ENCODE measurements at regions not wholly inside any gene's neighbourhood (a gene's known extent, or its start where the extent isn't known, plus 50 kb on each side); places are given as distances from the start of the nearest gene placed in this dataset.
"Not testable (repeated sequence)": the region's sequence is repeated elsewhere in the genome, so short reads cannot be mapped to it uniquely, and the experiment has no call there.

GRCh38 chr13:89514534-89515312 is 1832.8 kb upstream of the MIR17HG start:
- Histone ChIP-seq H3K27me3 (no peaks in the 10 kb centered on the region), H3K4me3 (no peak overlapping the region), H3K36me3 (no peaks in the 10 kb centered on the region), H3K27ac (no peak overlapping the region), H3K4me1 (no peaks in the 10 kb centered on the region), H3K9me3 (no peaks in the 10 kb centered on the region)
- ATAC-seq, result no peak
- TF ChIP-seq POLR2AphosphoS5 (IDR thresholded peaks at IDR 0.05) (no peak), POLR2A (IDR thresholded peaks at IDR 0.05) (no peak), CTCF (IDR thresholded peaks at IDR 0.05) (no peak), EP300 (IDR thresholded peaks at IDR 0.05) (no peak)
- WGBS, 2 donors (ENCODE audit: low coverage in 1 of 2), result 44 to 52% methylated on average over 3 to 4 of the region's 4 CpGs

GRCh38 chr13:89515948-89516347 is 1831.5 kb upstream of the MIR17HG start:
- H3K27me3 ChIP-seq, result no peaks in the 10 kb centered on the region
- no peaks in the 10 kb centered on the region for H3K4me1 ChIP-seq
- ATAC-seq, result no peak
- H3K9me3 ChIP-seq, result no peaks in the 10 kb centered on the region
- WGBS, 2 donors (ENCODE audit: low coverage in 1 of 2), result 94 to 100% methylated on average over 1 of the region's 1 CpG
- no peak overlapping the region for H3K27ac ChIP-seq
- TF ChIP-seq EP300 (IDR thresholded peaks at IDR 0.05) (no peak), CTCF (IDR thresholded peaks at IDR 0.05) (no peak), POLR2AphosphoS5 (IDR thresholded peaks at IDR 0.05) (no peak), POLR2A (IDR thresholded peaks at IDR 0.05) (no peak)
- no peak overlapping the region for H3K4me3 ChIP-seq
- no peaks in the 10 kb centered on the region for H3K36me3 ChIP-seq

- H3K4me3 ChIP-seq, result no peak overlapping the region
- H3K9me3 ChIP-seq, result no peaks in the 10 kb centered on the region
- no peaks in the 10 kb centered on the region for H3K4me1 ChIP-seq
- no peak overlapping the region for H3K27ac ChIP-seq
- no peak for ATAC-seq
- no peaks in the 10 kb centered on the region for H3K27me3 ChIP-seq
- TF ChIP-seq CTCF (IDR thresholded peaks at IDR 0.05) (no peak), EP300 (IDR thresholded peaks at IDR 0.05) (no peak), POLR2A (IDR thresholded peaks at IDR 0.05) (no peak)
- no peaks in the 10 kb centered on the region for H3K36me3 ChIP-seq
- WGBS, 2 donors (ENCODE audit: low coverage in 1 of 2), result 75 to 77% methylated on average over 2 to 4 of the region's 4 CpGs
These were observed 1829.0 kb upstream of the MIR17HG start for GRCh38 chr13:89518289-89519077.

- TF ChIP-seq POLR2A (IDR thresholded peaks at IDR 0.05) (no peak), CTCF (IDR thresholded peaks at IDR 0.05) (no peak), POLR2AphosphoS5 (IDR thresholded peaks at IDR 0.05) (no peak), EP300 (IDR thresholded peaks at IDR 0.05) (no peak)
- no peak for ATAC-seq
- Histone ChIP-seq H3K9me3 (no peaks in the 10 kb centered on the region), H3K36me3 (no peaks in the 10 kb centered on the region), H3K4me3 (no peak overlapping the region), H3K27me3 (no peaks in the 10 kb centered on the region), H3K27ac (no peak overlapping the region), H3K4me1 (no peaks in the 10 kb centered on the region)
These were observed 1827.0 kb upstream of the MIR17HG start for GRCh38 chr13:89520468-89520867.

DNA sequence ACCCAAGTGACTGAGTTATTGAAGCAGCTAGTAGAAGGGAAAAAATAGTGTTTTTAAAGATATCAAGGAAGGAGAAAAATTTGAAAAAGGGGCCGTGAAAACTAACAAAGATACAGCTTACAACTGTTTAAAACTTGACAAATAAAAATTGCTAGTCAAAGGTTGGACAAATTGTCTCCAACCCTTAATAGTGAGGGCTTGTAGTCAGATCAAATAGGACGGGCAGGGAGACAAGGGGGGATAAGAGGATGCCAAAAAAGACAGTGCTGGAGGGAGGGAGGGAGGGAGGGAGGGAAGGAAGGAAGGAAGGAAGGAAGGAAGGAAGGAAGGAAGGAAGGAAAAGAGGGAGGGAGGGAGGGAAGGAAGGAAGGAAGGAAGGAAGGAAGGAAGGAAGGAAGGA is 1825.8 kb upstream of the MIR17HG start:
- not testable (repeated sequence) for H3K4me3 ChIP-seq, H3K27me3 ChIP-seq, H3K27ac ChIP-seq, H3K4me1 ChIP-seq, H3K9me3 ChIP-seq, H3K36me3 ChIP-seq, ATAC-seq
- WGBS, 2 donors (ENCODE audit: low coverage in 1 of 2), result 58 to 83% methylated on average over 2 of the region's 2 CpGs

Measured in gastroesophageal sphincter (tissue), 4 donors.